GM18868 (cell line): ENCODE measurements at regions not wholly inside any gene's neighbourhood (a gene's known extent, or its start where the extent isn't known, plus 50 kb on each side); places are given as distances from the start of the nearest gene placed in this dataset.
"Not testable (repeated sequence)": the region's sequence is repeated elsewhere in the genome, so short reads cannot be mapped to it uniquely, and the experiment has no call there.

Source experiments
- ATAC-seq: cut with Tn5 transposase; IDR thresholded peaks from one replicate; pipeline ENCODE4 v1.9.1; 2021; ENCODE audit warnings: mild to moderate bottlenecking, moderate library complexity; ENCODE audit not compliant: unreplicated experiment

DNA sequence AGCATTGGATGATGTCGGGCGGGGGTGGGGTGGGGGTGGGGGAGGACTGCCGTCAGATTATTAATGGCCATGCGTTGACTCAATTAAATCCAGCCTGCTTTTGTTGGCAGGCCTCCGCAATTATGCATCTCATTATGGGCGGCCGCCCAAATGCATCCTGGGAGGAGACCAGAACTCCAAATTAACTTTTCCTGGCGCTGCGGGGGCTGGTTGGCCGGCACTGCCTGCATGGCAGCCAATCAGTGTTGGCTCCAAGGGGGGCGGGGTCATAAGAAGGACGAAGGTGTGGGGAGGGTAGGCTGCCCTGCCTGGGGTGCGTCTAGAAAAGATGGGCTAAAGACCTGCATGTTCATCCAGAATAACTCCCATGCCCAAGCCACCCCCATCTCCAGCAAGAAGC lies 83.9 kb upstream of the PAX2 start:
- no peak for ATAC-seq

GRCh38 chr10:100662067-100662466 lies 83.3 kb upstream of the PAX2 start:
- ATAC-seq, result no peak

DNA sequence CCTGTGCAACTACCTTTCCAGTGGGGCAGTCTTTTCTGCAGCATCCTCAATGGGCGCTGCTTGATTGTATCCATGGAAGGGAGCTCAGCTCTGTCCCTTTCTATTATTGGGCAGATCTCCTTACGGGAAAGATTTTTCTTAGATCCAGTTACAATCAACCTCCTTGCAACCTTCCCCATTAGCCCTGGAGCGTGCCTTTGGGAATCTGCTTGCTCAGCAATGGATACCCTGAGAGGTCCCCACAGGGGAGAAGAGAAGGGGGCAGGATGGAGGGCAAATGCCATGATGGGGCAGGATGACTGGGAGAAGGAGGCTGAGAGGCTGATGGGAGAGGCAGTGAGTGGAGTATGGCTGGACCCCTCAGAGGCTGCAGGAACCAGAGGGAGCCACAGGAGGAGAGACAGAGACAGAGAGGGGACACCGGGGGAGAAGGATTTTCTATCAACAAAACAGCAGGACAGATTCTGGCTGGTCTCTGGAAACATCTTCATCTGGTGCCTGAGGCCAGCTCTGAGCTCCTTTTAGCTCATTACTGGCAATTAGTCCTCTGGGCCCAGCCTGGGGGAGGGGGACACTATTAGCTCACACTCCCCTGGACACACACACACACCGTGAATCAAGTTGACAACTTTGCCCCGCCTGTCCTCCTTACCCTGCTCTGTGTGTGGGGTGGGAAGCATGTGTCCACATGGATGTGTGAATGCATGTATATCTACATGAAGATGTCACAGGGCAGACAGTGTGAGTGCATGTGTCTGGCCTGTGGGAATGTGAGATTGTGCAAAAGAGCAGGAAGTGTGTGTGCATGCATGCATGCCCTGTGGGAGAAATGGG lies 80.8 kb upstream of the PAX2 start:
- no peak for ATAC-seq

- not testable (repeated sequence) for ATAC-seq
Measured at GRCh38 chr10:100666634-100667033, 78.7 kb upstream of the PAX2 start.

DNA sequence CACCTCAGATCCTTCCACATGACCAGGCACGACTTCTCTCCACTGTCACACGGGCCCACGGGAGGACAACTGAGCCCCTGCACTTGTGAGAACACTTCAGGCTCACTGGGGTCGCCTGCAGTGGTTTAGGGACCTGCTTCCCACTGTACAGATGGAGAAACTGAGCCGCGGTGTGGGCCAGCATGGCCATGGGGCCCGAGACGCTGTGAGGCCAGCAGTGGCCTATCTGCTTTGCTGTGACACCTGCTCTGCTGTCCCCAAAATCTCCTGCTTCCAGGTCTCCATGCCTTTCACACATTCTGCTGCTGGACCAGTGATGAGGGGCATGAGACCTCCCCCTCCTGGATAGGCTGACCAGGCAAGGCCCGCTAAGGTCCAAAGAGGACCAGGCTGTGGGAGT lies 75.8 kb upstream of the PAX2 start:
- ATAC-seq, result no peak

DNA sequence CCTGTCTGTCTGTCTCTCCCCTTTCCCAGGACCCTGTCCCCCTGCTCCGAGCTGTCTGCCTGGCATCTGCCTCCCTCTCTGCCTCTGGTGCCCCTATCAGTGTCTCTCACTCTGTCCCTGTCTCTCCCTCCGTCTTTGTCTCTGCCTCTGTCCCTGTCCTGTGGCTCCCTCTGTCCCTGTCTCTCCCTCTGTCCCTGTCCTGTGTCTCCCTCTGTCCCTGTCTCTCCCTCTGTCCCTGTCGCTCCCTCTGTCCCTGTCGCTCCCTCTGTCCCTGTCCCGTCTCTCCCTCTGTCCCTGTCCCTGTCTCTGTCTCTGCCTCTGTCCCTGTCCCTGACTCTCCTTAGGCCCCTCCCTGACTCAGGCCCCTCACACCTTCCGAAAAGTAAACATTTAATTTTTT lies 75.0 kb upstream of the PAX2 start:
- no peak for ATAC-seq

- peak; percentile 52 for ATAC-seq
Measured at GRCh38 chr10:100670828-100671479, 74.4 kb upstream of the PAX2 start.

- no peak for ATAC-seq
Measured at GRCh38 chr10:100672199-100672598, 73.2 kb upstream of the PAX2 start.

DNA sequence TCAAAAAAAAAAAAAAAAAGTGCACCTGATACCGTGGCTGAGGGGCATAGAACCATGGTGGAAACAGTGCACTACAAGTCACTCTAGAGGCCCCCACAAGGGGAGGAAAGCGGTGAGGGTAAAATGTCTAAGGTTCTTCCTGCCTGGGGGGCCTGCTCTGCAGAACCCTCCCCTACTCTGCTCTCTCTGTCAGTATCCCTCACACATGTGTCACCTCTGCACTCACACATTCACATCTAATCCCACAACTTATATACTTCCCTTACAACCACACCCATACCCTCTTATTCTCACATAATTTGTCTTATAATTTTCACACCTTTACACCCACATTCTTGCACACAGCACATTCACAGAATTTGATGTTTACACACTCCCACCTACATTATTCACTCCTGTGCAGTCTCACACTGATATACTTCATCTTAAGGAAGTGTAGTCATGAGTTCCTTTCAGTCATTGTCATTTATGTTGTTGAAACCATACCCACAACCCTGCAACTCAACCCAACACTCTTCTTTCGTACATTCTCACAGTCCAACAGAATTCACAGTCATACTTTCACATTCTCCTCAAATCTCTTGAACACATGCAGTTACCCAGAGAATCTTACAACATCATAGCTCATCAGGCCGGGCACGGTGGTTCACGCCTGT lies 68.0 kb upstream of the PAX2 start:
- no peak for ATAC-seq

- ATAC-seq, result no peak
Measured at GRCh38 chr10:100679327-100679726, 66.1 kb upstream of the PAX2 start.

DNA sequence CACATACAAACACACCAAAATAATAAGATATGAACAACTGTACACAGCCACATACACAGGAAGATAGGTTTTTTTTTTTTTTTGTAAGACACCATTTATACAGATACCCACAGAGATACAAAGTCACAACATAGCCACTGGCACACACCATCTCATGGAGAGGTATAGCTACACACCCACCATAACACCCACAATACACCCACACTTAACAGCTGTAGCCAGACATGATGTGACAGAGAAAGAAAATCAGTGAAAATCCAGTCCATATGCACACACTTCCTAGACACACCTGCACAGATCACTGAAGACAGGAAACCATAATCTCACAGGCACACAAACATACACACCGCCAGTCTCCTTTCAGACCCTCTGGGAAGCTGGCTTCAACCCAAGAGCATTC lies 62.4 kb upstream of the PAX2 start:
- ATAC-seq, result no peak

DNA sequence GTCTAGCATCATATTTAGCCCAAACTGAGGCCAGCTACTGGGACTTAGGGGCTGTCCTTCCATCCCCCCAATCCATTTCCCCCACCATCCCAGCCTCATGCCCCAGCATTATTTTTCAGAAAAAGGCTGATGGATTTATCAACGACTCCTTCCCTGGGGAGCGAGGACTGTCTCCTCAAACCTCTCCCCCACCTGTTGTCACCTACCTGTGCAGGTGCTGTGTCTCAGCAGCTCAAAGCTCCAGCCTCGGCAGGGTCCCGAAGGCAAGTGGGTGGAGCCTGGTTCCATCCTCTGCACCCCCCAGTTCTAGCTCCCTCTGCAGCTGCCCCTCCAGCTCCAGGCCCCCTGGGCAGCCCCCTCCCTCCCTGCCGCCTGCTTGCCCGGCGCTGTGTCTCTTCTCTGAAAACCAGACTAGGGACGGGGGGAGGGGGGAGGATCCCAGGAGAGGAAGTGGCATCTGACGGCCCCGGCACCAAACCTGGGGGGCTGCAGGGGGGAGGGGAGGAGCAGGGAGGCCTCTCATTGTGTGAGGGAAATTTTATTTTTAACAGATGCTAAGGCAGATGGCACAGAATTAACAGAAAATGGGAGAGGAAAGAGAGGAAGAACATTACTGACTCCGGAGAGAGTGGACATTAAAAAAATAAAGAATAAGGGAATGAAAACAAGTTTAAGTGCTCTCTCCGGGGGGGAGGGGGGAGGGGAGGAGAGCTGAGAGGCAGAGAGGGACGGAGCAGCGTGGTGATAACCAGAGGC lies 61.7 kb upstream of the PAX2 start:
- ATAC-seq, result no peak

DNA sequence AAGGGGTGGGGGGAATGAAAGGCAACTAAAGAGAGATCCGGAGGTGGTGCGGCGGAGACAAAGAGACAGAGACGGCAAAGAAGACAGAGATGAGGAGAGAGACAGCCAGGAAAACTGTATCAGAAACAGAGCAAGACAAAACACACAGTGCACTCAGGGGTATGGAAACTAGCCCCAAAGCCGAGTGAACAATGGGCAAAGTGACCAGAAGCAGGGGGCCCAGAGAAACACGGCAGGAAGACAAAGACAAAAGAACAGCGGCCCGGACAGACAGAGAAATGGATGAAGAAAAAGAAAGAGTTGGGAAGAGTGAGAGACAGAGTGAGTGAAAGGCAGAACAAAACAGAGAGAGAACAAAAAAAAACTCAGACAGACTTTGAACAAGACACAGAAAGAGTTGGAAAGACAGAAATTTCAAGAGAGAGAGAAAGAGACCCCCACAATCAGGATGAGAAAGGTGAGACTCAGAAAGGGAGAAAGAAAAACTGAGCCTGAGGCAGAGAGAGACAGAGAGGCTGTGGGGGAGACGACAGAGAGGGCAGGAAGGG lies 60.6 kb upstream of the PAX2 start:
- no peak for ATAC-seq

GRCh38 chr10:100685331-100685730 lies 60.1 kb upstream of the PAX2 start:
- no peak for ATAC-seq

- ATAC-seq, result no peak
Measured at GRCh38 chr10:100687143-100688003, 58.0 kb upstream of the PAX2 start.

GRCh38 chr10:100688201-100688600 lies 57.2 kb upstream of the PAX2 start:
- ATAC-seq, result no peak

DNA sequence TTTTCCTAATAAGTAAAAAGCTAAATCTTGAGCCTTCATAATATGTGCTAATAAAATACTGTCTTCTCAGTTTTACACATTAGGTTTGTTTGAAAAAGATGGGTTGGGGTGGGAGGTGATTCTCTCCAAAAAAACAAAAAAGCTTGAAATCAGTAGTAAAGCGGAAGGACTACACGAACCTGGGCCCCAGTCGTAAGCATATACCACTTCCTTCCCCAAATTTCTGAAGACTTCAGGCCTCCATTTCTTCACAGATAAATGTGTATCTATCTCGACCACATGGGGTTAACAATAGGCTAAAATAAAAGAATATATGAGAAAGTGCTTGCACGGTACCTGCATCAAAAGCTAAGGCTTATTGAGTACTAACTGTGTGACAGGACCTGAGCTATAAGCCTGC lies 51.6 kb upstream of the PAX2 start:
- ATAC-seq, result no peak
